HG02973 (cell line): ENCODE measurements at regions not wholly inside any gene's neighbourhood (a gene's known extent, or its start where the extent isn't known, plus 50 kb on each side); places are given as distances from the start of the nearest gene placed in this dataset.
A peak's percentile ranks its signal among the peaks of the same experiment; 100 is the strongest.

ENCODE experiments used
- ATAC-seq: cut with Tn5 transposase; IDR thresholded peaks from one replicate; pipeline ENCODE4 v1.9.1; 2021; ENCODE audit warnings: moderate library complexity; ENCODE audit not compliant: unreplicated experiment

- ATAC-seq: no peak
Observed at GRCh38 chr3:177995381-177996085, 540.7 kb upstream of the KCNMB2 start.

- ATAC-seq: peak; percentile 97
Observed at GRCh38 chr3:178001670-178002101, 534.5 kb upstream of the KCNMB2 start.

GRCh38 chr3:178002113-178002512 is 534.1 kb upstream of the KCNMB2 start:
- peak; percentile 5 for ATAC-seq

- no peak for ATAC-seq
Observed at GRCh38 chr3:178003756-178004155, 532.5 kb upstream of the KCNMB2 start.

GRCh38 chr3:178005961-178006360 is 530.3 kb upstream of the KCNMB2 start:
- no peak for ATAC-seq

- no peak for ATAC-seq
Observed at GRCh38 chr3:178010306-178010705, 525.9 kb upstream of the KCNMB2 start.

GRCh38 chr3:178019645-178020044 is 516.6 kb upstream of the KCNMB2 start:
- ATAC-seq: no peak

- ATAC-seq: no peak
Observed at GRCh38 chr3:178022599-178022998, 513.6 kb upstream of the KCNMB2 start.

GRCh38 chr3:178028933-178029332 is 507.3 kb upstream of the KCNMB2 start:
- no peak for ATAC-seq

- no peak for ATAC-seq
Observed at GRCh38 chr3:178036451-178037144, 499.6 kb upstream of the KCNMB2 start.

GRCh38 chr3:178041931-178042330 is 494.3 kb upstream of the KCNMB2 start:
- no peak for ATAC-seq

GRCh38 chr3:178042376-178042775 is 493.9 kb upstream of the KCNMB2 start:
- no peak for ATAC-seq

- ATAC-seq: no peak
Observed at GRCh38 chr3:178043084-178043483, 493.2 kb upstream of the KCNMB2 start.

- ATAC-seq: no peak
Observed at GRCh38 chr3:178044320-178044719, 491.9 kb upstream of the KCNMB2 start.

GRCh38 chr3:178047496-178047895 is 488.7 kb upstream of the KCNMB2 start:
- ATAC-seq: no peak

GRCh38 chr3:178048768-178049167 is 487.5 kb upstream of the KCNMB2 start:
- ATAC-seq: no peak

- ATAC-seq: no peak
Observed at GRCh38 chr3:178054471-178054870, 481.8 kb upstream of the KCNMB2 start.

- ATAC-seq: no peak
Observed at GRCh38 chr3:178055939-178056338, 480.3 kb upstream of the KCNMB2 start.

GRCh38 chr3:178056868-178057267 is 479.4 kb upstream of the KCNMB2 start:
- ATAC-seq: no peak

- ATAC-seq: no peak
Observed at GRCh38 chr3:178058629-178059028, 477.6 kb upstream of the KCNMB2 start.

- ATAC-seq: no peak
Observed at GRCh38 chr3:178059119-178059518, 477.1 kb upstream of the KCNMB2 start.

GRCh38 chr3:178059836-178060235 is 476.4 kb upstream of the KCNMB2 start:
- no peak for ATAC-seq

GRCh38 chr3:178060407-178060806 is 475.8 kb upstream of the KCNMB2 start:
- ATAC-seq: no peak
